Right lobe of liver (tissue), 4 donors: ENCODE measurements at regions not wholly inside any gene's neighbourhood (a gene's known extent, or its start where the extent isn't known, plus 50 kb on each side); places are given as distances from the start of the nearest gene placed in this dataset.

Experiments
- POLR2A ChIP-seq: fragments of 450-650 bp; IDR thresholded peaks from one replicate; pipeline ENCODE4 v1.6.1; 2017; ENCODE audit warnings: antibody characterized with exemption, mild to moderate bottlenecking
- TF ChIP-seq, protein P1 (sequence below), 4 donors: fragments of 200-600 bp in 3 of 4; fragments of 450-650 bp in 1 of 4; IDR thresholded peaks; one replicate each; pipeline versions ENCODE4 v1.5.1 to v1.8.0; 2016 to 2022; ENCODE audit warnings: antibody characterized with exemption in 4 of 4, mild to moderate bottlenecking in 2 of 4
- donor health status: DM: no; HTN: no; CAD: no.
- donor health status: DM: no; HTN: no; CAD: no.
- donor health status: DM: no; HTN: yes; CAD: no.

DNA sequence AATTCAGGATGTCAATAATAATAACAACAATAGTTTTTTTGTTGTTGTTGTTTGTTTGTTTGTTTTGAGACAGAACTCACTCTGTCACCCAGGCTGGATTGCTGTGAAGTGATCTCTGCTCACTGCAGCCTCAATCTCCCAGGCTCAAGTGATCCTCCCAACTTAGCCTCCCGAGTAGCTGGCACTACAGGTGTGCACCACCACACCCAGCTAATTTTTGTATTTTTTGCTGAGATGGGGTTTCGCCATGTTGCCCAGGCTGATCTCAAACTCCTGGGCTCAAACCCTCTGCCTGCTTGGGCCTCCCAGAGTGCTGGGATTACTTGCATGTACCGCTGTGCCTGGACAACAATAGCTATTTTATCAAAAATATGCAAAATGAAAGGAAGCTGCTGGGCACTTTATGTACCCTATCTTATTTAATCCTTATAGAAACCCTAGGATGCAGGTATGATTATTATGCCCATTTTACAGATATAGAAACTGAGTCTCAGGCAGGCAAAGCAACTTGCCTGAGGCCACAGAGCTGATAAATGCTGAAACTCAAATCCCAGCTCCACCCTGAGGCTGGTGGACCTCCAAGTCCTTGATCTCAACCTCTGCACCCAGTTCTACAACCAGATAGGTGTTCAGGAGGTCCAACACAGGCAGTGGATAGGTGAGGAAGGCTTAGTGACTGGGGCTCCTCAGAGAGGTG is 57.4 kb upstream of the CTPS1 start:
- TF ChIP-seq, protein P1, sequence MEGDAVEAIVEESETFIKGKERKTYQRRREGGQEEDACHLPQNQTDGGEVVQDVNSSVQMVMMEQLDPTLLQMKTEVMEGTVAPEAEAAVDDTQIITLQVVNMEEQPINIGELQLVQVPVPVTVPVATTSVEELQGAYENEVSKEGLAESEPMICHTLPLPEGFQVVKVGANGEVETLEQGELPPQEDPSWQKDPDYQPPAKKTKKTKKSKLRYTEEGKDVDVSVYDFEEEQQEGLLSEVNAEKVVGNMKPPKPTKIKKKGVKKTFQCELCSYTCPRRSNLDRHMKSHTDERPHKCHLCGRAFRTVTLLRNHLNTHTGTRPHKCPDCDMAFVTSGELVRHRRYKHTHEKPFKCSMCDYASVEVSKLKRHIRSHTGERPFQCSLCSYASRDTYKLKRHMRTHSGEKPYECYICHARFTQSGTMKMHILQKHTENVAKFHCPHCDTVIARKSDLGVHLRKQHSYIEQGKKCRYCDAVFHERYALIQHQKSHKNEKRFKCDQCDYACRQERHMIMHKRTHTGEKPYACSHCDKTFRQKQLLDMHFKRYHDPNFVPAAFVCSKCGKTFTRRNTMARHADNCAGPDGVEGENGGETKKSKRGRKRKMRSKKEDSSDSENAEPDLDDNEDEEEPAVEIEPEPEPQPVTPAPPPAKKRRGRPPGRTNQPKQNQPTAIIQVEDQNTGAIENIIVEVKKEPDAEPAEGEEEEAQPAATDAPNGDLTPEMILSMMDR (IDR thresholded peaks at IDR 0.05), result no peak
- no peak for TF ChIP-seq POLR2A
